ENCODE measurements at regions not wholly inside any gene's neighbourhood (a gene's known extent, or its start where the extent isn't known, plus 50 kb on each side); places are given as distances from the start of the nearest gene placed in this dataset.

- intact Hi-C loops (cut with DNase I): no loop called here
- ATAC-seq: no peak
- DNase-seq: no peak
Observed at GRCh38 chr12:111107392-111108178, 187.2 kb upstream of the MYL2 start.

GRCh38 chr12:111105294-111105693, 184.9 kb upstream of the MYL2 start:
- DNase-seq: no peak
- no peak for ATAC-seq
- intact Hi-C loops (cut with DNase I): no loop called here

DNA sequence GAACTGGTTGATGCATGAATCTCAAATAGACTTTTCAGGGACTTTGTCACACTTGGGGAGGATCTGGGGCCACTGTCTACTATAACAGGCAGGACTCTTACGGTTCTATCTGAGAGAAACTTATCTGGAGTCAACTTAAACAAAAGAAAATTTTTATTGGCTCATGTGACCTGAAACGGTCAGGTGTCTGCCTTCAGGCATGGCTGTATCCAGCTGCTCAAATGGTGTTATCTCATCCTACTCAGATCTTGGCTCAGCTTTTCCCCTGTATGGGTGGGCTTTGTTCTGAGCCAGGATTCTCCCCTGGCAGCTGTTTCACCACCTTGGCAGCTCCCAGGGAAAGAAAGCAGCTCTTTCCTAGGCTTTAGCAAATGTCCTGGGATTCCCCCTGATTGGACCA, 183.2 kb upstream of the MYL2 start:
- intact Hi-C loops (cut with DNase I): no loop called here
- DNase-seq (no peak), ATAC-seq (no peak)

DNA sequence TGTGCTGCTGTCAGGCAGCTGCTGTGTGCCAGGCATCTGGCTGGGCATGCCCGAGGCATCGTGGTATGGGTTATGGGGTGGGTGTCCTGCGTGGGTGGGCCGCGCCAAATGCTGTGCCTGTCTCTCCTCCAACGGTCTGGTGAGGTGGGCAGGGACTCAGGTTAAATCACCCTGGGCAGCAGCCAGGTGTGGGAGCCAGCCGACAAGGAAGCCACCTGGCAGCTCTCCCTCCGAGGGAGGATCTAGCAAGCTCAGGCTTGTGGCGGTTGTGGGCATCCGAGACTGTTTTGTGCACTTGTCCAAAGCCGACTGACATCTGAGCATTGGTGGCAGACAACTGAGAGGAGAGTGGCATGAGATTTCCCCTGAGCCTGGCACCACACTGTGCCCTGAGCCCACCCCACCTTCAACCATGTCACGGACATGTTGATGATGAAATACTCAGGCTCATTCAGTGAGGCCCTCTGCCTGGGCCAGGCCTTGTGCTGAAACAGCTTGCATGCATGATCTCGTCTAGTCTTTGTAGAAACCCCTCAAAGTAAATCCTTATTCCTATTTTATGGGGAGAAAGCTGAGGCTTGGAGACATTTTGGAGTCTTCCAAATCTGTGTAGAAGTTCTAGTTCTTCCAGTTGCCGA, 181.8 kb upstream of the MYL2 start:
- intact Hi-C loops (cut with DNase I): no loop called here
- ATAC-seq: no peak
- no peak for DNase-seq

DNA sequence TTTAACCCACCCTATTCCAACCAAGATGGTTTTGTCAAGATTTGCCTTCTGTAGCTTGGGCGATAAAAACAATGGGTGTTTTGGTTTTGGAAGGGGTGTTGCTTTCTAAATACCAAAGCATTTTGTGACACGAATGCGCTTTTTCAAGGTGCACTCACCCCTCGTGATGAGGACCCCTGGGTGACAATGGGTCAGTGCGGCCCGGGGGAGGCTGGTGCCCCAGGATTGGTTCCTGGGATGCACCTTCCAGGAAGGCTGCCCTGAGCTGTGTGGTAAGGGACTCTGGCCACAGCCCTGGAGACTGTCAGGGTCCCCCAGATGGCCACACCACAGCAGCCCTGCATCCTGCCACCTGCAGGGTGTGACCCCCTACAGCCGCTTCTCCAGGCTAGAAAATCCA, 180.6 kb upstream of the MYL2 start:
- no peak for ATAC-seq
- intact Hi-C loops (cut with DNase I): no loop called here
- DNase-seq: no peak

DNA sequence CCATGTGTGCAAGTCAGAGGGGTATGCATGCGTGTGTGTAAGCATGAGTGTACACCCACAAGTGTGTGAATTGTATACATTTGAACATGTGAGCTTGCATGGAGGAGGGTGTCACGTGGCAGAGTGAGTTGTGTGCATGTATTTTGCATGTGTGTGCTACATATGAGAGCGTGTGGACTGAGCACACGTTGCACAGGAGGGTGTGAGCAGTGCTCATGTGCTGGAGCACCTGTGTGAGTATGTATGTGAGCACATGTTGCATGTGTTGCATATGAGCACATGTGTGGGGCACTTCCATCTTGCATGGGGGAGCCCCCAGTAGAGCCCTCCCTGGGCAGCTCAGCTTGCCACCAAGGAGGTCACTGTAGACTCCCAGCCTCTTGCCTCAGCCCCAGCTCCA, 180.2 kb upstream of the MYL2 start:
- intact Hi-C loops (cut with DNase I): no loop called here
- DNase-seq: no peak
- ATAC-seq: no peak

DNA sequence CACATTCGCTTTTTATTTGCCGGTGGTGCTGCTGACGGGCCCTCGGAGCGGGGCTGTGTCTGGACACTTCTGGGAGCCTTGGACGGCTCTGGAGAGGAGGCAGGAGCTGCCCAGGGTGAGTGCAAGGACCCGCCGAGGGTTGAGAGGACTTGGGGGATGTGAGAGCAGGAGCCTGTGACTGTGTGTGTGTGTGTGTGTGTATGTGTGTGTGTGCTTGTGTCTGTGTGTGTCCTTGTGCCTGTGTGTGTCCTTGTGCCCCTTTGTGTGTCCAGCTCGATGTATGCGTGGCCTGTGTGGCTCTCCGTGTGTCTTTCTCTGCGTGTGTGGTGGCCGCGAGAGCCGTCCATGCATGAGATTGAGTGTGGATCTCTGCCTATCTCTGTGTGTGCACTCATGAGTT, 179.6 kb upstream of the MYL2 start:
- ATAC-seq: no peak
- no peak for DNase-seq
- intact Hi-C loops (cut with DNase I): no loop called here

DNA sequence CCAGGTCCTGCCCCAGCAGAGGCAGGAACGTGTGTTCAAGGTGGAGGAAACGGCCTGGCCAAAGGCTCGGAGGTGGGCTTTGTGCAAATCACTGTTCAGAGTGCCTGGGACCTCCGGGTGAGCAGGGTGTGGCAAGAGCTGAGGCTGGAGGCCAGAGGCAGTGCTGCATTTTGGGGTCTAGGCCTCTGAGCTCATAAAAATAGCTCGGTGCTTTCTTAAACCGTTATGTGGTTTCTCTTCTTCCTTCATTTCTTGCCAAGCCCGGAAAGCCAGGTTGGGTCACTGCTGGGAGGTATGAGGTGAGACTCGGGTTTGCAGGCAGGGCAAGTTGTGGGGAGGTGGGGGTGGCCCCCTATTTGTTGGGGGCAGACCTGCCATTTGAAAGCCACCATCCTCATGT, 178.8 kb upstream of the MYL2 start:
- DNase-seq (no peak), ATAC-seq (no peak)

DNA sequence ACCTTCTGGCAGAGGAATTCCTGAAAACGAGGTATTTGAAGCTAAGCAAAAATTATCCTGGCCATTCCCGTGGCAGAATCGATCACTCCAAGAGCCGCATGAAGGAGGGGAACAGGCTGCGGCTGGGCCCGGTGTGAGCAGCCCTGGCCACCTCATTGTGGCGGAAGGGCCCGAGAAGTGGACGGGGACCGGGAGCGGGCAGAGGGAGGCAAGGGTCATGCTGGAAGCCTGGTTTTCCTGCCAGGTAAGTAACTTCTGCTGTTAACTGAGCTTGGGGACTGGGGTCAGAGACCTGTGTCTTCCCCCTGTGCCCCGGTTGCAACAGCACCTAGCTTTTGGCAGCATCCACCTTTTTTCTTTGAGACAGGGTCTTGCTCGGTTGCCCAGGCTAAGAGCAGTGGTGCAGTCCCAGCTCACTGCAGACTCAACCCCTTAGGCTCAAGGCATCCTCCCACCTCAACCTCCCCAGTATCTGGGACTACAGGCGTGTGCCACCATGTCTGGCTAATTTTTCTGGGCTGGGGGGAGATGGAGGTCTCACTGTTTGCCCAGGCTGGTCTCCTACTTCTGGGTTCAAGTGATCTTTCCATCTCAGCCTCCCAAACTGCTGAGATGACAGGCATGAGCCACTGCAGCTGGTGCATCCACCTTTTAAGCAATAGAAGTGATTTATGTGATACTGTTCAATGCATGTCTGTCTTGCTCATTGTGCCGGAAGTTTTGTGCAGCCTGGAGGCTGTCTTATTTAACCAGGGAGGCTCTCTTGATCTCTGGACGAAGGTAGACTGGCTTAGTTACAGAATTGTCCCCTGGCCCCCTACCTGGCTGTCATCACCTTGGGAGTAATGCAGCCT, 174.0 kb upstream of the MYL2 start:
- no peak for ATAC-seq
- DNase-seq: no peak
- intact Hi-C loops (cut with DNase I): no loop called here

More for the DNA sequence above, 178.8 kb upstream of the MYL2 start:
- intact Hi-C loops (cut with DNase I): no loop called here

DNA sequence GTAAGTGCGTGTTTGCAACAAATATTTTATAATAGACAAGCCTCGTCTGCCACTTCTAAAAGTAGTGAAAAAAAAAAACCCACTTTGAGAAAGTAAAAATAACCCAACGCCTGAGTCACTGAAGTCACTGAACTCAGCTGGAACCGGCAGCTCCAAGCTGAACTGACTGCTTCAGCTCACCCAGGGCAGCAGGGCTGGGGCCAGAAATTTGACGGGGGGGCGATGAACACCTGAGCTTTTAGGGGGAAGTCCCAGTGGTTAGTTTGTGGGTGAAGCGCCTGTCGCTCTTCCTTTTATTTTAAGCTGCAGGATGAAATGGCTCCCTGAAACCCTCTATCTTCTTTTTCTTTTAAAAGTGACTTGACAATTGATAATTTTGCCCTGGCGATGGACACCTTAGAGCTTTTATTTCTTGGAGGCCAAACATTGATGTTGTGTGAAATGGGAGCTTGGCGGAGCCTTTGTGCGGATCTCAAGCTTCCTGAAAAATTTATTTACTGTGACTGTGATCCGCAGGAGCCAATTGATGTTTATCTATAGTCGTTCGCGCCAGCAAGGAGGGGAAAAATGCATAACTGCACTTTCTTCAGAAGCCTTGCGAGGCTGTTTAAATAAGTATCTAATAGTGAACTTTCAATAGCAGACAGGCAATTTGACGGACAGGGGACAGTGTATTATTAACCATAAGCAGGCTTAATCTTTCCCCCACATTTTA, 173.2 kb upstream of the MYL2 start:
- ATAC-seq (no peak), DNase-seq (no peak)
- intact Hi-C loops (cut with DNase I): no loop called here

DNA sequence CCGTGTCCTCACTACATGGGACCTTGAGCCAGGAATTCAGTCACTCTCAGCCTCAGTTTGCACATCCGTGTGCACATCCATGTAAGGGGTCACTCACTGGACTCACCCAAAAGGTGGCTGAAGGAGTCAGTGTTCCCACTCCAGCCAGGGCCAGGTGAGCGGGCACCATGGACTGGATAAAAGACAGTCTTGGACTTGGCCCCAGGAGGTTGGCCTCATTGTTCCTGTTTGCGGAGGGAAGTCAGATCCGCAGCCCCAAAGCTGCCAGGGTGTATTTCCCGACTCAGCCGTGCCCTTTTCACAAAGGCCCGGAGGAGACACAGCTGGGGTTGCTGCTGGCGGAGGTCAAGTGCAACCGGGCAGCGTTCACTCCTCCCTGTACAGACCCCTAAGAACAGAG, 170.7 kb upstream of the MYL2 start:
- ATAC-seq (no peak), DNase-seq (no peak)
- intact Hi-C loops (cut with DNase I): no loop called here

DNA sequence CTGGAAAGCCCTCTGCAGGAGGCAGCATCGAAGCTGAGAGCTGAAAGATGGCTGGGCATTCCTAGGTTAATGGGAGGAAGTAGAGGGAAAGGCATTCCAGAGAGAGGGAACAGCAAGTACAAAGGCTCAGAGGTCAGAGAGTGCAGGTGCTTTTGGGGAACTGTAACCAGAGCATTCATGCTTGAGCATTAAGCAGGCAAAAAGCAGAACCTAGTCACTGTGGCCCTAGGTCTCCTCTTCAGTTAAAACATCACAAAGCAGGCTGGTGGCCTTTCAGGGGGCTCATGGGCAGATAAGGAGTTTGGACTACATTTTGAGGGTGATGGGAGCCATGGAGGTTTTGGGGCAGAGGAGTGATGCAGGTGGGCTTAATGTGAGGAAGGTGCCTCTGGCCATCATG, 169.2 kb upstream of the MYL2 start:
- no peak for ATAC-seq
- no peak for DNase-seq
- intact Hi-C loops (cut with DNase I): no loop called here

GRCh38 chr12:111088409-111088808, 168.0 kb upstream of the MYL2 start:
- intact Hi-C loops (cut with DNase I): no loop called here
- ATAC-seq (no peak), DNase-seq (no peak)

- intact Hi-C loops (cut with DNase I): no loop called here
- ATAC-seq (no peak), DNase-seq (no peak)
Observed at GRCh38 chr12:111086947-111087700, 166.7 kb upstream of the MYL2 start.

GRCh38 chr12:111085096-111085495, 164.7 kb upstream of the MYL2 start:
- no peak for ATAC-seq
- intact Hi-C loops (cut with DNase I): no loop called here
- no peak for DNase-seq

GRCh38 chr12:111084605-111085004, 164.2 kb upstream of the MYL2 start:
- DNase-seq: no peak
- ATAC-seq: no peak
- intact Hi-C loops (cut with DNase I): no loop called here

- intact Hi-C loops (cut with DNase I): no loop called here
- no peak for DNase-seq
- ATAC-seq: no peak
Observed at GRCh38 chr12:111084158-111084557, 163.8 kb upstream of the MYL2 start.

DNA sequence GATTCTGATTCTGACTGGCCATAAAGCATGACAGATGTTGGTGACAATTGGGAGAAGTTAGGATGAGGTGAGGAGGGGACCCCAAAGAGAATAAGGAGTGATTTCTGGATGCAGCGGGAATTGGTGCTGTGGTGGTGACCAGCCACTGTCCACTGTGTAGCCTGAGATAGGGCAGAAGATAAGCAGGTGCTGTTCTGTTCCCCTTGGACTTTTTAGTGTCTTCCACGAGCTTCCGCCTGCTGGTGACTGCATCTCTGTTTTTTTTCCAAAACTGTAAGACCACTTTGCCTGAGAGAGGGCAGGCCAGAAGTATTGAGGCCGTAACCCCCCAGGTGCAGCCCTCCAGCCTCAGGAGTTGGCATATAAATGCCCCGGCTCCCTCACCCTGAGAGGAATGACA, 161.2 kb upstream of the MYL2 start:
- no peak for DNase-seq
- ATAC-seq: no peak

GRCh38 chr12:111078731-111079130, 158.4 kb upstream of the MYL2 start:
- DNase-seq (no peak), ATAC-seq (no peak)
- intact Hi-C loops (cut with DNase I): no loop called here

More for the DNA sequence above, 161.2 kb upstream of the MYL2 start:
- intact Hi-C loops (cut with DNase I): no loop called here

Measured in left cardiac atrium (tissue), 4 donors.